ENCODE measurements at regions not wholly inside any gene's neighbourhood (a gene's known extent, or its start where the extent isn't known, plus 50 kb on each side); places are given as distances from the start of the nearest gene placed in this dataset.

DNA sequence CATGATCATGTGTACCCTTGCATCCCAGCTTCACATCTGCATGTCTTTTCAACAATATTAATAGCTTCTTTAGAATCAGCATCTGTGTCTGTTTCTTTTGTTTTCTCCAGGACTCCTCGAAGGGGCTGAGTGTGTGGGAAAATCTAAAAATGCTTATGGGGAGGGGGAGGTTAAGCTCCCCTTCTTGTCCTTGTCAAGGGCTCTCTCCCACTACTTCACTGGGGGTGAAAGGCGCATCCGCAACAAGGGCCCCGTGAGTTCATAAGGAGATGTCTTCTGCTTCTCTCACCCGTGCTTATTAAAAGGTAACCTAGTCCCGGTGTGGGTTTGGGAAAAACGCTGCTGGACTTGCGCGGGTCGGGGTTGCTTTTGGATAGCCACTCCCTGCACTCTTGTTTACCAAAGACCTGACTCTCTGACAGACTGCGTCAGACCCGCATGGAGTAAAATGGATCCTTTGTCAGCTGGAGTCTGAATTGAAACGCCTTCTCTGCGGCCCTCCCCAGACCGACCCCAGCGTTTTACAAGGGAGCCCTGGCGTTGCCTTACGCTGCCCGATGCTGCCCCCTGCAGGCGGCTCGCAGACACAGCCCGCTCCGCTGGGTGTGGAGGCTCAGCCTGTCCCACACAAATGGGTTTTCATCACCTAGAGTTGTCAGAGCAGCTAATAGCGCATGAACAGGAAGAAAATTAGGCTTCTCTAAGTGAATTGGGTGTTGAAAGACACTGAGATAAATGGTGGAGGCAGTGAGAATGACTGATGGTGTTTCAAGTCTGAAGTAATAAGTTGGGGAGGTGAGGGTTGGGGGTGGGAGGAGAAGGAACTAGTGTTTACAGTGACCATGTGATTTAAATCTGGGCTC is 53.8 kb downstream of the IER5 start:
- DNase-seq = peak; percentile 94

DNA sequence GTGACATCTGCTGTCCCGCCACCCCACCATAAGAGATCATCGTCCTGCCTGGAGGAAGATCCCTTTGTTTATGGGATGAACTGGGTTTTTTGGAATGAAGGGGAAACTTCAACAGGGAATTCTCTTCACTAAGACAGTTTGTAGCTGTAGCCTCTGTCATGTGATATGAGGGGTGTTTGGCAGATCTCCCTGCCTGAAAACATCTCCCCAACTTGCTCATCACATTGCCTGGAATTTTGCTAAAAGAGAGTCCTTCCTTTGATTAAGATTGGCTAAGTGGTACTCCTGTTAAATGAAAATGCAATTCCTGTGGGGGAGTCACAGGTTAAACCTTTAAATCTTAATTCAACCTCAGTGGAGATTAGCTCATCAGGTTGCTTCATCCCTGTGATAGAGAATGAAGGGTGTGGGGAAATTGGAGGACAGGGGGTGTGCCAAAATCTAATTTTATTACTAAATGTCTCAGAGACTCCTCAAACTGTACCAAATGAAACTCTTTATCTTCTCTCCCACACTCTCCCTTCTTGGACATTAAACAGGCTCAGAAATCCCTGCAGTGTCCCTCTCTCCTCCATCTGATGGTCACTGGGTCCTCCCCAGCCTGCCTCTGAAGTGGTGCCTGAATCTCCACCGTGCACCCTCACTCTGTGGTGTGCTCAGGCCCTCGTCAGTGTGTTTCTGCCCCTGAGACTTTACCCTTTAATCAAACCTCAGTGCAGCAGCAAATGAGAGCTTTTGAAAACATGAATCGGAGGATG is 54.8 kb downstream of the IER5 start:
- DNase-seq = no peak

DNA sequence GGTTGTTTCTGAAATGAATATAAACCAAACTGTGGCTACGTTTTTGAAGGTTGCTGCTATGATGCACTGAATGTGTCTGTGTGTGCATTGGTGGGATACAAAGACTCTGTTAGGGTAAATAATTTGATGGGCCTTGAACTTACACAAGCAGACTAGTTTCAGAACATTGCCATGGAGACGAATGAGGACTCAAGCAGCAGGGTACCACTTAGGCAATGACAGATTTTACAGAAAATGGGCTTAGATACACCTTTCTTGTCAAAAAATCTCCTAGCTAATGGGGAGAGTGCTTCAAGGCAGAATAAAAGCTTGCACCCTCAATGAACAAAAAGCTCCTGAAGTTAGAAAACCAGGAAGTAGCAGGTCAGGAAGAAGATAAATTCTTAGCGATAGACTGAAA is 55.7 kb downstream of the IER5 start:
- DNase-seq = no peak

DNA sequence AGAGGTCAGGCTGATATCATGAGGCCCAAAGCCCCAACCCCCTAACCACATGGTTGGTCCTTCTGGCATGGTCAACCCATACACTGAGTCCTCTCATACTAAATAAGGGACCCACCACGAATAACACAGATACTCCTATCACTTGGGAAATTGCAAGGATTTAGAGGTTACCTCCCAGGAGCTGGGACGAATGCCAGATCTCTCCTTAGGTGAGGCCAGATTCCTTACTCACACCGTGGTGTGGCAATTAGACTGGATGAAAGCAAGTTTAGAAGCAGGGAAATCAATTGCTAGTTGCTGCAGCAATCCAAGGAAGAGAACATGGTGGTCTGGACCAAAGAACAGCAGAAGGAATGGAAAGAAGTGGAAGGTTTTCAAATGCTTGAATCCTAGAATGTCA is 60.1 kb downstream of the IER5 start:
- no peak for DNase-seq

DNA sequence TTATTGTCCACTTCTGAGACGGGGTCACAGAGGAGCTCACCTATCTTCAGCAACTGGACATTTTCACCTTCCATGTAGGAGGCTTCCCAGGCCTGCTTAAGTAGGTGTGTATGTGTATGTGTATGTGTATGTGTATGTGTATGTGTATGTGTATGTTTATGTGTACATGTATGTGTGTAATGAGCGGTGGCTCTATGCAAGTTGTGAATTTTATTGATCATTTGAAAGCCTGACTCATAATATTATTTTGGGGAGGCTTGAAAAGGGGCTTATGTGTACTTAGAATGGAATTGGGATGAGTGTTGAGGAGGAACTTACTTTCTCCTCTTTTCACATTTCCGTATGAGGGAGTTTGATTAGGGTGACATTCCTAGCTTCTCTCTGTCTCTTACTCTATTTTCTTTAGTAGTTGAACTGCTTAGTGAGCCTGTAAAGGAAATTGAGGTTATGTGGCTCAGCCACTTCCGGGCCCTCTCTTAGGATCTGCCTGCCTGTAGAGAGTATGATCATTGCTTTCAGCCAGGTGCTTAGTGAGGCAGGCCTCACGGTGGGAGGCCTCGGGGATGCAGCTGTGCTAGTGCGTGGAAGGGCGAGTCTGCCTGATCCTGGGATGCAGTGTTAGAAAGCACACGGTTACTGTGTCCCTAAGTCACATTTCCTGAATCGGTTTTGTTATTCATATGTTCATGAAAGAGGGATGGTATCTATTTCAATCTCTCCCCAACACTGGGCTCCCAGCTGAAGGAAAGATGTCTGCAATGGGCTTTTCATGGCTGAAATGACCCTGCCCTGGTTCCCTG is 61.0 kb downstream of the IER5 start:
- no peak for DNase-seq

DNA sequence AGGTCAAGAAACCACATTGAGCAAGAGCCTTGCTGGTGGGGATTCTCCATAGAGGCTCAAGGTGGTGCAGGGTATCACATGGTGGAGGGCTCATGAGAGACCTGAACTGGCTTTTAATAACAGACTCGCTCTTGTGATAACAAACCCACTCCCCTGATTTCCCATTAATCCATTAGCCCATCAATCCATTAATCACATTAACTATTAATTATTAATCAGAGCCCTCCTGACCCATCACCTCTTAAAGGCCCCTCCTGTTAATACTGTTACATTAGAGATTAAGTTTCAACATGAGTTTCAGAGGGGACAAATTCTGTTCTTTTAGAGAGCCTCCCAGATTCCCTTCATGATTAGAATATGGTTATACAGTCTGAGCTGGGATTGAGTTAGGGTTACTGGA is 61.8 kb downstream of the IER5 start:
- no peak for DNase-seq

DNA sequence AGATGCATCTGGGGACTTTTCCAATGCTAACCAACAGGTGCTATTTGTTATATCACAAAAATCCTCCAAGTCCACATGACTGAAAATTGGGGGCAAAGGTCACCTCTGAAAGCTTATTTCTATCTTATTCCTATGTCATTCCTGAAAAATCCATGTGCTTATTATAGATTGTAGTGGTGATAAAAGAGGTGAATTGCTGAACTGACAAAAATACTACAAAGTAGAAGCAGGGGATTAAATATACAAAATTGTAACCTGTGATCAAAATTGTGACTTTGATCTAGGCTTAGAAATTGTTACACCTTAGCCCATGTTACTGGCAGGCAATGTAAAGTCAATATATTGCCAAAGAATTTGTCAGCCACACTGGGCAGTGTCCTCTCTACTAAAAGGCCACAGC is 62.3 kb downstream of the IER5 start:
- DNase-seq = no peak

DNA sequence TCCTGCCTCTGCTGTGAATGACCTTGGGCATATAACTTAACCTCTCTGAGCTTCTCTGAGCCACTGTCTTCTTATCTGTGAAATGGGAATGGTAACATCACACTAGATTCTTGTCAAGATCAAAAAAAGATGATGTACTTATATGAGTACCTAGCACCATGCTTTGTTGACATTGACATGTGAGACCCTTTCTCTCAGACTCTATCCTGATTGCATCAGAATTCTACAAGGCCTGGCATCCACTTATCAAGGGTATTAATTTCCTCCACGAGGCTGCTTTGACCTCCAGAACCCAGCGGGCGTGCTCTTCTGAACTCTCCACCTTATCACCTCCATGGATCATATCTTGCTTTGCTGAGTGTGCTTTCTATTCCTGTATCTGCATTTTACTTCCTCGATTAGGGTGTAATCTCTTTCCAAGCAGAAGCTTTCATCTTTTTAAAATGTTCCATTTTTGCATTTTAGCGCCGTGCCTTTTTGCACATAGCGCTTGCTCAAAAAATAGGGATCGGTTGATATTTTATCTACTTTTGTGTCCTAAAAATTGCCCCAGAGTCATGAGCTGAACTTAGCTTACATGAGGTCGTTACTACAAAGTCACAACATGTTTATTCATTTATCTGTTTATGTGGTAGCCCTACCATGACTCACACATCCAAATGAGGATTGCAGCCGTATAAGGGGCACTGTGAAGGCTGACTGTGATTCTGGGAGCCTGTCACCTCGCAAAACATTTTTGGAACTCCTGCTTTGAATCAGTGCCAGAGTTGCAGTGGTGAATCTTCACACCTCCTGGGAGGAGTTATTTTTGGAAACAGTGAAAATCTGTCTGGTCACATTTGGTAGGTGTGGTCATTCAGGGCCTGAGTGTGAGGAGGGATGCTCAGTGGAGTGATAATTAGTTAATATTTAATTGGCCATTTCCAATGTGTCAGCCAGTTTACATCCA is 63.2 kb downstream of the IER5 start:
- DNase-seq = no peak

DNA sequence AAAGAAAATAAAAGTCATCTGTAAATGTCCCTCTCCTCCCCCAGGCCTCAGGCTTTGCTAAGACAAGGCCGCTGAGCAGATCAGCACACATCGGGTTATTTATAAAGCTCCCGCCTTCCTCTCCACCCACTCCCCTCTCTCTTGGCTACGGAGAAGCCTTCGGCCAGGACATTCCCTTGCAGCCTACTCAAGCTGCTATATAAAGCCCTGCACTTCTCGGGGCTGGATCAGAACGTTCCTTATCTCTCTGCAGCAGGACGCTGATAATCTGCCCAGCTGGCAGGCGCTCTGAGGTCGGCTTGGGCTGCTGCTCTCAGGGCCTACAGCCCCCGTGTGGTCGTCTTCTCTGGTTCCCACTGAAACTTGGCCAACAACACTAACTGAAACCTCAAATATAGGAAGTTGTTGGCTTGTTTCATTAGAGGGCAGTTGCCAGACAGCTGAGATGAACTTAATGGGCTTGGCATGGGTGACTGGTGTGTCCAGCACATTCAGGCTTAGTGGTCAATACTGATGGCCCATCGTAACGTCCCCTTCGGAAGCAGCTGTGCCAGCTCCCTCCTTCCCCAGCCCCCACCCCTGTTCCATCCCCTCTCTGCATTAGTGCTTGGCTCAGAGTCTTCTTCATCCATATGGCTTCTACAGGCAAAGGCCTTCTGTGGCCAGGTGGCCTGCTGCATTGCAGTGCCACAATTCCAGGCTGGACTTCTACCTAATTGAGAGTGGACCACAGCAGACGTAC is 64.6 kb downstream of the IER5 start:
- DNase-seq = no peak

DNA sequence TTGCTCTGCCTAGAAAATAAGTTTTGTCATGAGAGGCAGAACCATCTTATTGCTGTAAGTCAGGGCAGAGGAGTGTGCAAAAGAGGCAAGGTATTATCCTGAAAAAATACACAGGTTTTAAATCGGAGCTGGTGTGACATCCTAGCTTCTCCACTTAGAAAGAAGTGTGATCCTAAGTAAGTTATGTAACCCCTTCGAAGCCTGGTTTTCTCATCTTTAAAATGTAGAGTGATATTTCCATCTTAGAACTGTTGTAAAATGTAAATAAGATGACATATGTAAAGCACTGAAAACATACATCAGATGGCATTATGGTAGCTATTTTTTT is 65.1 kb downstream of the IER5 start:
- no peak for DNase-seq

DNA sequence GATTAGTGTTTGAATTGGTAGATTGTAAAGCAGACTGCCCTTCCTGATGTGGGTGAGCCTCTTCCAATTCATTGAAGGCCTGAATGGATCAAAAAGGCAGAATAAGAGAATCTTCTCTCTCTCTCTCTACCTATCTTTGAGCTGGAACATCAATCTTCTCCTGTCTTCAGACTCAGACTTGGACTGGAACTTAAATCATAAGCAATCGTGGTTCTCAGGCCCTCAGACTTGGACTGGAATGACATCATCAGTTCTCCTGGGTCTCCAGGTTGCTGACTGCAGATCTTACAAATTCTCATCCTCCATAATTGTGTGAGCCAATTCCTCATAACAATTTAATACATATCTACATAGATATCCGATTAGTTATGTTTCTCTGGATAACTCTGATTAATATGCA is 66.8 kb downstream of the IER5 start:
- no peak for DNase-seq

DNA sequence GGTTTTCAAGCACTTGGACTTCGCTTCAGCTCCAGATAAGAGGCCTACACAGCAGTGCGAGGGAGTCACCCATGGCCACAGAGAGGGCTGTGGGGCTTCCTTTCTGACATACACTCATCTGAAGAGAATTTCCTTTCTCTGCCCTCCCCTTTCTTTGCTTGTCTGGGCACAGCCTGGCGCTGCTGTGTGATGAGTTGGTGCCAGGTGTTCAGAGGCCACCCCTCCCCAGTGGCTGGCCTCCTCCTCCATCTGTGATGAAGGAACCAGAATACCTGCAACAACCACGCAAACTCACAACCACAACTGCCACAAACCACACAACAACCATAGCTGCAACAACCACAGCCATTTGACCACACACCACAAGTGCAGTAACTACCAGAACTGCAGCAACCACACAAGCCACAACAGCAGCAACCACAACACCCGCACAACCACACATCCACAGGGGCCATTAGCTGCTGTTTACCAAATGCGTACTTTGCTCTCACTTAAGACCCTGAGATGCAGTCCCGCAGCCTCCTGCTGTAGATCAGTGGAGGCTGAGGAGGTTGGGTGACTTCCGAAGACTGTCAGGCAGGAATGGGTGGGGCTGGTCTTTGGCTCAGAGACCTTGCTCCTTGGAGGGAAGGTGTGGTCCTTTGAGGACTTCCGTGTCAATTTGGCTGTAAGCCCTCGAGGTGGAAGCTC is 71.1 kb downstream of the IER5 start:
- DNase-seq = no peak

DNA sequence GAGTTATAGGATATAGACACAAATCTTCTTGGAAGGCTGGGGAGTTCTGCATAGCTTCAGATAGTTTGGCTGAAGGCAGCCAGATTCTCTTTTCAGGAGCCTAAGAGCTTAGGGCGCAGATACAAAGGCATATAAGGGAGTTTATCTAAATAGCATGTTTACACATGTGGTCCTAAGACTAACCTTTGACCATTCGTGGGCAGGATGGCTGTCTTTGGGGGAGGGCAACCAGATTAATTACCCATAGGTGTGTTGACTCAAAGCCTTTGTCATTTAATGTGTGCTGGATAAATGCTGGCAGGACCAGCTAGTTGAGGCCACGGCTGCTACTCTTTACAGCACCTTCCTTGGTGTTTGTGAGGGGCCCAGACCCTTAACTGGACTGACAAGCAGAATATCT is 71.8 kb downstream of the IER5 start:
- DNase-seq = no peak

DNA sequence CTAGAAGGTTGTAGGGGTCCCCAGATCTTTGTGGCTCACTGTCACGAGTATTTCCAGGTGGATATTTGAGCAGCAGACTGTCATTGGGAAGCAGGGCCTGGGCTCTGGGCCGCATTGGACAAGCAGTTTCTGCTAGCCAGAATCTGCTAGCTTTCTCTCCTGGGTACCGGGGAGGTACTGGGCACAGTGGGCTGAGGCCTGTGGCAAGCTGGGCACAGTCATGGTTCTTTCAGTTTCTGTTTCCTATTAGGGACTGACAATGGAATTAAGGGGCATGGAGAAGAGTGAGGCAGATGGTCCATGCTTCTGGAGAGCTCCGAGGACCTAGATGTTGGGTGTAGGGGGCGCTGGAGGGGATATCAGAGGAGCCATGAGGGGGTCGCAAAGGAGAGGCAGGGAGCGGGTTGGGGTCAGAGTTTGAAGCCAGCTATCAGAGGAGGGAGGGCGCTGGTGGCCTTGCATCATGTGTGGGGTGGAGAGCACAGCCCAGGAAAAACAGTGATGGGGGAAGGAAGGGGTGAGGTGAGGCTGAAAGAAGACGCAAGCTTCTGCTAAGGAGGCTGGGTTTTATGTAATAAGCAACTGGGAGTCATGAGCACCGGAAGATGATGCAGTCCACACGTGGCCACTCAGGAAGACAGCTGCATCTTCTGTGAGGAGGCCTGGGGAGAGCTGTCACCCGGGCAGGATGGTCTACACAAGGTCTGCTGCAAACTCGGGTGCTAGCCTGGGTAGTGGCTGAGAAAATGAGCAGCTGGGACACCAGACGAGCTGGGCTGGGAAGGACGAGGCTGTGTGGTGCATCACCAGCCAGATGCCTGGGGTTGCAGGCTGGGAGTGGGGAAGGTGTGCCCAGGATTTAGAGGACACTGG is 72.7 kb downstream of the IER5 start:
- no peak for DNase-seq

DNA sequence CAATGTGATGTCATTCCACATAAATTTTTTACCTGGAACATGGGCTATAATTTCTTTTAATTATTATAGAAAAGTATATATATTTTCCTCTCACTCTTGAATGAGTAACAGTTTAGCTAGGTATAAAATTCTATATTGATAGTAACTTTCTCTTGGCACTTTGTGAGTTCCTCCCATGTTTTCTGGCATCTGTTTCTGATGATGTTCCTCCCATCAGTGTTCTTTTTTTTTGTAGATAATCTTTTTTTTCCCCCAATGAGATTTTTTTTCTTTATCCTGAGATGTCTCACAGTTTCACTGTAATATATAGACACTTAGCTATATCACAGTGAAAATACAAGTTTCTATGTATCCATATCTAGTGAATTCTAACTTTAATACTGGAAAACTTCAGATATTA is 75.2 kb downstream of the IER5 start:
- DNase-seq = no peak

DNA sequence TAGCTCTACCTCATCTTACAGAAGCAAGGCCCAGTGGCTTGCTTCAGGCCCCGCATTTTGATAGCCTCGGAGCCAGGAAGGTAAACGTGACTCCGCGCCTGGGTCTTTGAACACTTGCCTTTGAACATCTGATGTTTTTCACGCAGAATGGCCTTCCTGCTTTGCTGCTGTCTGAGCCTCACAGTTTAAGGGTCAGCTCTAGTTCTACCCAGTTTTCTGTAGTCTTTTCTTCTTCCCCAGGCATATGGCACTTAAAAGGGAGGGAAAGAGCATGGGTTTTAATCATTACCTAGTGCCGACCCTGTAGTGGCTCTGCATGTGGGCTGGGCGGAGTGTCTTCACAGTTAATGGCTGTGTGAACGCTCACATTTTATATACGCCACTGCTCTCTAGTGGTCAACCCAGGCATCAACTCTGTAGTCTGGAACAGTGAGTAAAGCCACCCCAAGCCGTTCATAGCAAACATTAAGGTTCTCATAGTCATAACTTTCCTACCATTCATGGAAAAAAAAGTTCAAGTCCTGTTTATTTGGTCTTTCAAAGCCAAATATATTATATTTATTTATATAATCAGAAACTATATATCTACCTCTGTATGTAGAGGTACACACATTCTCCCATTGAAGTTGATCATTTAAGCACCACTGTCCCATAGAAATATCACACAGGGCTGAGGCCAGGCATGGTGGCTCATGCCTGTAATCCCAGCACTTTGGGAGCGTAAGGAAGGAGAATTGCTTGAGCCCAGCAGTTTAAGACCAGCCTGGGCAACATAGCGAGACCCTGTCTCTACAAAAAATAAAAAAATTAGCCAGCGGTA is 78.1 kb downstream of the IER5 start:
- DNase-seq = peak; percentile 89

DNA sequence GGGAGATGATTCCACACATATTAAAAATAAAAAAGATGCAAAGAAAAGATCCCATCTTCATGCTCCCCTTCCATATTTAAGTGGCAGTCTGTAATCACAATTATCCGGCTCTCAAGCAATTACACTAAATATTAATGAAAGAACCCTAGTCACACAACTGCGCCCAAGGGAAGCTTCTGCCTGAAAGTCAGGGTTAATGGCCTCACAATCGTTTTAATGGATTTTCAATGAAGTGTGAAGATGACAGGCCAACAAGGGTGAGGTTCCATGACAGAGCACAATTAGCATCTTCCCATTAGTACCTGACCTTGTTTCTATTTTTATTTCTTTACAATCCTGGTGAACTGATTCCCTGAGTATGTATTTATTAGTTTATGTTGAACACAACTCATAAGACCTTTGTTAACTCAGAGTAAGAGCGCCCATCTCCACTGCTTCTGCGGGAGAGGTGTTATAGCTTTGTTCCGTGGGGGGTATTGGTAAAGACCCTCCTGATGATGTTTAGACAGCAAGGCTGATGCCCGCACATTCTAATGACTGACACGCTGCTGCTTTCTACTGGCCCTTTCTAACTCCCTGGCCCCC is 80.9 kb downstream of the IER5 start:
- DNase-seq = no peak

DNA sequence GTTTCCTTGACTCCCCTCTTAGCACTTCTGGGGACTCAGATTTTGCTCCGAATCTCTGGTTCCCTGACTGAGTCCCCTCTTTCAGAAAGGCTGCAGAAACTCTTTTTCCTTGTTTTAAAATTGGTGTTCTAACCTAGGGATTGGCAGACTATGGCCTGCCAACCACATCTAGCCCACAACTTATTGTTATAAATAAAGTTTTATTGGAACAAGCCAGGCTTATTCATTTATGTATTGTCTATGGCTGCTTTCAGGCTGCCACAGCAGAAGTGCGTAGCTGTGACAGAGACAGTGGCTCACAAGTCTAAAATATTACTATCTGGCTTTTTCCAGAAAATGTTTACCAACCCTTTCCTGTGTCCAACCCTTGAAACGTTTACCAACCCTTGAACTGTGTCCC is 81.7 kb downstream of the IER5 start:
- no peak for DNase-seq

DNA sequence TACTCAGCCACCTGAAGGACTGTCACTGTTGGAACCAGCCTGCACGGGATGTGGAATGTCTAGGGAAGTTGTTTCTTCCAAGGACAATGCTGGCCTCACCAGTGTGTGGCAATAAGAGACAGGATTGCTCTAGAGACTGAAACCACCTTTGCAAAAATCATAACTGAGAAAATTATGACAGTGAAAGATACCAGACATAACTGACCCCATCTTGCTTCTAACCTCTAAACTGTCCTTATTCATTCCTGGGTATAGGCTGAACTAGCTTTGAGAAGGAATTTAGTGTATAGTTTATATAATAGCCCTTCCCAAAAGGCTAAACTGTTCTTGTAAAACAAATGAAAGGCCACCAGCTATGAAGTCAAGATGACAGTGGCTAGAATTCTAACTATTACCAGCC is 83.6 kb downstream of the IER5 start:
- no peak for DNase-seq

Measured in NCI-H1694 (cell line).